ENCODE measurements at regions not wholly inside any gene's neighbourhood (a gene's known extent, or its start where the extent isn't known, plus 50 kb on each side); places are given as distances from the start of the nearest gene placed in this dataset.

GRCh38 chr4:101528526-101528925 is 181.2 kb upstream of the PPP3CA start:
- DNase-seq (ENCODE audit: low read depth, low spot score) (no peak), ATAC-seq (no peak), FAIRE-seq (no peak)
- in situ Hi-C loops (cut with MboI) (no loop called here), intact Hi-C loops (cut with micrococcal nuclease; ENCODE audit: unreplicated experiment) (no loop called here)
- no peak overlapping the region for H3K4me3 ChIP-seq
- SMC1A ChIA-PET (ENCODE audit: uncharacterized antibody, unreplicated experiment) = no interaction called here
- WGBS (ENCODE audit: insufficient coverage, insufficient replicate concordance, low lambda C conversion rate, missing lambda C conversion rate) = 65% methylated on average over 1 of the region's 1 CpG
- H3K4me2 ChIP-seq (ENCODE audit: control insufficient read depth, insufficient read depth) = no peak overlapping the region
- BruUV-seq (replicated peaks) = no TSS peak
- TF ChIP-seq KLF5 (IDR thresholded peaks at IDR 0.05; ENCODE audit: partially characterized antibody) (no peak), CHD1 (IDR thresholded peaks at IDR 0.05; ENCODE audit: low read depth, low read length) (no peak), NFIC (IDR thresholded peaks at IDR 0.05; ENCODE audit: low read depth, low read length) (no peak), POLR2AphosphoS2 (IDR thresholded peaks at IDR 0.05; ENCODE audit: low read depth, low read length) (no peak), TBL1XR1 (IDR thresholded peaks at IDR 0.05; ENCODE audit: low read depth, low read length) (no peak), CBFB (IDR thresholded peaks at IDR 0.05; ENCODE audit: low read depth) (no peak), SUPT20H (IDR thresholded peaks at IDR 0.05; ENCODE audit: borderline replicate concordance, control insufficient read depth, low read depth, low read length) (no peak), ETV6 (conservative IDR thresholded peaks at IDR 0.05 in 1 of 2, IDR thresholded peaks at IDR 0.05 in 1 of 2; ENCODE audit: borderline replicate concordance in 1 of 2, low read depth in 1 of 2) (no peak), ZBTB33 (IDR thresholded peaks at IDR 0.05) (no peak), ZBED1 (IDR thresholded peaks at IDR 0.05; ENCODE audit: borderline replicate concordance) (no peak), DPF2 (IDR thresholded peaks at IDR 0.05) (no peak), PAX5 (IDR thresholded peaks at IDR 0.05; ENCODE audit: borderline replicate concordance, low read depth, low read length) (no peak)
- TF ChIP-seq, protein P1, sequence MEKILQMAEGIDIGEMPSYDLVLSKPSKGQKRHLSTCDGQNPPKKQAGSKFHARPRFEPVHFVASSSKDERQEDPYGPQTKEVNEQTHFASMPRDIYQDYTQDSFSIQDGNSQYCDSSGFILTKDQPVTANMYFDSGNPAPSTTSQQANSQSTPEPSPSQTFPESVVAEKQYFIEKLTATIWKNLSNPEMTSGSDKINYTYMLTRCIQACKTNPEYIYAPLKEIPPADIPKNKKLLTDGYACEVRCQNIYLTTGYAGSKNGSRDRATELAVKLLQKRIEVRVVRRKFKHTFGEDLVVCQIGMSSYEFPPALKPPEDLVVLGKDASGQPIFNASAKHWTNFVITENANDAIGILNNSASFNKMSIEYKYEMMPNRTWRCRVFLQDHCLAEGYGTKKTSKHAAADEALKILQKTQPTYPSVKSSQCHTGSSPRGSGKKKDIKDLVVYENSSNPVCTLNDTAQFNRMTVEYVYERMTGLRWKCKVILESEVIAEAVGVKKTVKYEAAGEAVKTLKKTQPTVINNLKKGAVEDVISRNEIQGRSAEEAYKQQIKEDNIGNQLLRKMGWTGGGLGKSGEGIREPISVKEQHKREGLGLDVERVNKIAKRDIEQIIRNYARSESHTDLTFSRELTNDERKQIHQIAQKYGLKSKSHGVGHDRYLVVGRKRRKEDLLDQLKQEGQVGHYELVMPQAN (conservative IDR thresholded peaks at IDR 0.05) = no peak
- TF ChIP-seq, protein P2, sequence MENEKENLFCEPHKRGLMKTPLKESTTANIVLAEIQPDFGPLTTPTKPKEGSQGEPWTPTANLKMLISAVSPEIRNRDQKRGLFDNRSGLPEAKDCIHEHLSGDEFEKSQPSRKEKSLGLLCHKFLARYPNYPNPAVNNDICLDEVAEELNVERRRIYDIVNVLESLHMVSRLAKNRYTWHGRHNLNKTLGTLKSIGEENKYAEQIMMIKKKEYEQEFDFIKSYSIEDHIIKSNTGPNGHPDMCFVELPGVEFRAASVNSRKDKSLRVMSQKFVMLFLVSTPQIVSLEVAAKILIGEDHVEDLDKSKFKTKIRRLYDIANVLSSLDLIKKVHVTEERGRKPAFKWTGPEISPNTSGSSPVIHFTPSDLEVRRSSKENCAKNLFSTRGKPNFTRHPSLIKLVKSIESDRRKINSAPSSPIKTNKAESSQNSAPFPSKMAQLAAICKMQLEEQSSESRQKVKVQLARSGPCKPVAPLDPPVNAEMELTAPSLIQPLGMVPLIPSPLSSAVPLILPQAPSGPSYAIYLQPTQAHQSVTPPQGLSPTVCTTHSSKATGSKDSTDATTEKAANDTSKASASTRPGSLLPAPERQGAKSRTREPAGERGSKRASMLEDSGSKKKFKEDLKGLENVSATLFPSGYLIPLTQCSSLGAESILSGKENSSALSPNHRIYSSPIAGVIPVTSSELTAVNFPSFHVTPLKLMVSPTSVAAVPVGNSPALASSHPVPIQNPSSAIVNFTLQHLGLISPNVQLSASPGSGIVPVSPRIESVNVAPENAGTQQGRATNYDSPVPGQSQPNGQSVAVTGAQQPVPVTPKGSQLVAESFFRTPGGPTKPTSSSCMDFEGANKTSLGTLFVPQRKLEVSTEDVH (IDR thresholded peaks at IDR 0.05; ENCODE audit: low read depth, partially characterized antibody) = no peak
- TF ChIP-seq, protein P3, sequence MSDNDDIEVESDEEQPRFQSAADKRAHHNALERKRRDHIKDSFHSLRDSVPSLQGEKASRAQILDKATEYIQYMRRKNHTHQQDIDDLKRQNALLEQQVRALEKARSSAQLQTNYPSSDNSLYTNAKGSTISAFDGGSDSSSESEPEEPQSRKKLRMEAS (IDR thresholded peaks at IDR 0.05; ENCODE audit: low read depth, low read length) = no peak
- no peaks in the 10 kb centered on the region; the same call in 2 of the 3 replicates for H3K9me3 ChIP-seq (replicated peaks; ENCODE audit: control insufficient read depth, insufficient read depth, low read length)
- POLR2A ChIA-PET = no interaction called here
- no peaks in the 10 kb centered on the region for H3K79me2 ChIP-seq (ENCODE audit: control insufficient read depth, insufficient read depth, low read length)
- H3K27me3 ChIP-seq (replicated peaks in 1 of 2; ENCODE audit: control insufficient read depth in 2 of 2, insufficient read depth in 2 of 2, low read length in 1 of 2) = no peaks in the 10 kb centered on the region
- H3K9ac ChIP-seq (ENCODE audit: control insufficient read depth, insufficient read depth, low read length) = no peak overlapping the region
- H2AFZ ChIP-seq (ENCODE audit: control insufficient read depth, low read depth, low read length) = no peak overlapping the region
- CTCF ChIA-PET = no interaction called here
- no peaks in the 10 kb centered on the region for H3K36me3 ChIP-seq (ENCODE audit: control insufficient read depth in 2 of 2, insufficient read depth in 2 of 2, low read length in 1 of 2)
- H3K4me1 ChIP-seq (ENCODE audit: control insufficient read depth, insufficient read depth, low read length) = no peaks in the 10 kb centered on the region
- RAD21 ChIA-PET (ENCODE audit: unreplicated experiment) = no interaction called here
- H4K20me1 ChIP-seq (ENCODE audit: control insufficient read depth, insufficient read depth) = no peaks in the 10 kb centered on the region
- no peak overlapping the region for H3K27ac ChIP-seq (ENCODE audit: control insufficient read depth, insufficient read depth)
